Motor neuron (in vitro differentiated cells): ENCODE measurements at regions not wholly inside any gene's neighbourhood (a gene's known extent, or its start where the extent isn't known, plus 50 kb on each side); places are given as distances from the start of the nearest gene placed in this dataset.

Source experiments
- ATAC-seq, 8 experiments: fragments of 200-7000 bp; cut with Tn5 transposase; replicated peaks in 6 of 8; 2 replicates each; pipeline ENCODE4 v1.8.0; 2021; ENCODE audit warnings: mild to moderate bottlenecking in 8 of 8, moderate library complexity in 8 of 8
- H3K27ac ChIP-seq, 2 donors: fragments of 250-450 bp; sonication (Bioruptor Pico); 2 replicates each; pipeline ENCODE4 v1.9.0; 2021; ENCODE audit warnings: antibody characterized with exemption in 2 of 2, mild to moderate bottlenecking in 2 of 2, moderate library complexity in 1 of 2
- H3K4me1 ChIP-seq, 2 donors: fragments of 250-450 bp; sonication (Bioruptor Pico); replicated peaks in 1 of 2; 2 replicates each; pipeline ENCODE4 v1.6.1; 2021; ENCODE audit warnings: antibody characterized with exemption in 2 of 2, mild to moderate bottlenecking in 2 of 2, moderate library complexity in 1 of 2
- H3K4me3 ChIP-seq, 5 donors: fragments of 250-450 bp; sonication (Bioruptor Pico); 2 replicates each; pipeline ENCODE4 v1.9.0; 2021; ENCODE audit warnings: antibody characterized with exemption in 5 of 5, mild to moderate bottlenecking in 5 of 5, moderate library complexity in 4 of 5
- WGBS, 10 experiments: fragments of 450-650 bp; shearing (Covaris generic); methylation state at CpG; one replicate each; pipeline ENCODE4 v1.0.0; 2022; 5-methylcytosine and 5-hydroxymethylcytosine counted together
- in situ Hi-C, 9 experiments: fragments of 400-800 bp; cut with MboI; loops; one replicate each; pipeline ENCODE4 v1.15.0; 2021; ENCODE audit warnings: low sequenced_read_pairs in 9 of 9, low pct_unique_long_range_greater_than_20kb in 2 of 9; ENCODE audit not compliant: unreplicated experiment in 9 of 9

DNA sequence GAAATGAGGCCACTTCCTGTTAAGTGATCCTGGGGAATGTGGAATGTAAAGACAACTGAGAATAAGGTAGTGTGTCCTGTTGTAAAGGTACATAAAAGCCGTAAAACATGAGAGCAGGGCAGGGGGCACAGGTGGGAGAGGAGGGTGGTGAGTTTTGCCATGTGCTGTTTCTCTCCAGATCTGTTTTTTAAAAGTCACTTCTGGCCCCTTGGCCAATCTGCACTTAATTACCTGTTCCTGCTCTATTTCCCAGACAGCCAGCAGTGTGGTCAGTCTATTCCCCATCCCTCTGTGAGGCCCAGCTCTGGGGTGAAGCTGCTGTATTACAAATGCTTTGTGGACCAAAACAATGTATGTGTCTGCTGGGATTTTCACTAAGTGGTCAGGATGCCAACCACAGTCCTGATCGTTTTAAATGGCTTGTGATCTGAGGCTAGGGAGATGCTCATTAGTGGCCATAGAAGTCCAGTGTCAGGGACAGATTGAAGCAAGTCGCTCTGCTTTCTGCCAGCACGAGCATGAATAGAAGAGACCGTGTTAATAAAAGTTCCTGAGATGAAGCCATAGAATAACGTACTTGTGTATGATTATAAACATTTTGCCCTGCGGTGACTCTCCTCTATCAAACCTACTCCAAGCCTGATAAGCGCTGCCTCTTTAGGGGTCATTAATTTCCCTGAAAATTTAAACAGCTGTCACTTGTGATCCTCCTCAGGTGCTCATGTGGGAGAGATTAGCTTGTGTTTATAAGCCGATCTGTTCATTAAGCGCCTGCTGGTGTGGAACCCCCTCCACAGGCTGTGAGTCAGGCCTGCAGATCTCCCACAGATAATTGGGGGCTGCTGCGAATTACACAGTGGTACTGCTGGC, 111.8 kb upstream of the CENPW start:
- Histone ChIP-seq H3K27ac (no peak overlapping the region), H3K4me3 (no peak overlapping the region), H3K4me1 (peaks cover 3 to 5% of the 10 kb centered on the region in 2 donors)
- in situ Hi-C loops, result no loop called here
- 73 to 94% (median 84%) methylated on average over 2 to 11 of the region's 11 CpGs; no CpG with 5 or more reads in 3 of the 10 experiments for WGBS, 10 experiments
- peak in 3 of 8 experiments; percentile 18 to 35 (median 25) for ATAC-seq

DNA sequence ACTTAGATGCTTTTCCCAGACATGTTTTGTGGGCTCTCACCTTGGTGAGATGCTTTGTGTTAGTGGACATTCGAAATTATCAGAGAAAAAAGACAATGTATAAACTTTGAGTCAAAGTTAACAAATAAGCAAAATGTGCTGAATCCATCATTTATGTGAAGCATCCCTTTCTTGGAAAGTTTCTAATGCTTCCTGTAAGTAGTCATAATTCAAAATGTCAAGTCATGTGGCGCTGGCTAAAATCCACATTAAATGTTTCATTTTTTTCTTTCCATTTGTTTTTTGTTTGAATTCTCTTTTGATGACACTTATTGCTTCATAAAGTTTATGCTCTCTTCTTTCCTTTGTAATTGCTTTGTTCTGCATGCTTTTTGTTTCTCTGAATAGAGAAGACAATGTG, 107.2 kb upstream of the CENPW start:
- in situ Hi-C loops, result no loop called here
- Histone ChIP-seq H3K4me1 (peaks cover 3 to 5% of the 10 kb centered on the region in 2 donors), H3K4me3 (no peak overlapping the region), H3K27ac (no peak overlapping the region)
- peak in 2 of 8 experiments; percentile 33 to 39 for ATAC-seq
- whole genome bisulfite sequencing, 10 experiments, result 13 to 94% (median 63%) methylated on average over 1 to 2 of the region's 2 CpGs; no CpG with 5 or more reads in 1 of the 10 experiments

DNA sequence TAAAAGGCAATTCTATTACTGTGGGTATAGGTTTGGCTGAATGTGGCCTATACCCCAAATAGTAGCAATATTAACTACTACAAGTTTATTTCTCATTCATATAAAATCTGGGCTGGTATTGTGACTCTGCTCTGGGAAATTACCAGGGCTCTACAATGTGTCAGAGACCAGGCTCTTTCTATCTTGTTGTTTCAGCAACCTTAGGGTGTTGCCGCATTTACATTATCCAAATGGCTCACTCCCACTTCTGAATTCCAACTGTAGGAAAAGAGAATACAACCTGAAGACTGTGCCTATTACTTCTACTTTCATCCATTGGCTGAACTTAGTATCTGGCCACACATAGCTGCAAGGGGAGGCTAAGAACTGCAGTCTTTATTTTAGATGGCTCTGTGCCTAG, 106.7 kb upstream of the CENPW start:
- H3K4me3 ChIP-seq, result no peak overlapping the region
- H3K27ac ChIP-seq, result no peak overlapping the region
- peaks cover under 1 to 2% of the 10 kb centered on the region in 2 donors for H3K4me1 ChIP-seq
- ATAC-seq, result peak in 2 of 8 experiments; percentile 88 to 98
- in situ Hi-C loops, result no loop called here
- WGBS, 10 experiments, result 89 to 100% (median 100%) methylated on average over 1 of the region's 1 CpG; no CpG with 5 or more reads in 5 of the 10 experiments

- H3K4me3 ChIP-seq, result no peak overlapping the region
- no peak for ATAC-seq
- H3K27ac ChIP-seq, result no peak overlapping the region
- H3K4me1 ChIP-seq, result no peaks in the 10 kb centered on the region
- in situ Hi-C loops, result no loop called here
- 89 to 100% (median 100%) methylated on average over 1 of the region's 1 CpG; no CpG with 5 or more reads in 2 of the 10 experiments for WGBS, 10 experiments
These were observed 104.6 kb upstream of the CENPW start for GRCh38 chr6:126235363-126235762.

GRCh38 chr6:126245077-126245476, 94.8 kb upstream of the CENPW start:
- ATAC-seq, result peak in 3 of 8 experiments; percentile 56 to 91 (median 89)
- H3K4me1 ChIP-seq, result no peaks in the 10 kb centered on the region
- 0 to 71% (median 39%) methylated on average over 1 of the region's 1 CpG for WGBS, 10 experiments
- in situ Hi-C loops, result no loop called here
- H3K27ac ChIP-seq, result no peak overlapping the region
- H3K4me3 ChIP-seq, result no peak overlapping the region

DNA sequence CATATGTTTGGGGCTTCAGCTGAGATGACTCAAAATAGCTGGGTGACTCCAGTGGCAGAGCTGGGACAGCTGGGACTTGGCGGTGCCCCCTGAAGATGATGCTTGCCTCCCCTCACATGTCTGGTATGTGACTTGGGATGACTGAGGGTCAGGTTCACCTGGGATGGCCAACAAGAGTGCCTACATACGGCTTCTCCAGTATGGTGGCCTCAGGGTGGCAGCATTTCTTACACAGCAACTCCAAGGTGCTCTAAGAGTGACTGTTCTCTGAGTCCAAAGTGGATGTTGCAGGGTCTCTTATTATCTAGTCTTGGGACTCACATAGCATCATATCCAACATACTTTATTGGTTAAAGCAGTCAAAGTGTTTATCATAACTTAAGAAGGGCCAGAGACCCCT, 87.8 kb upstream of the CENPW start:
- 40 to 100% (median 60%) methylated on average over 1 of the region's 2 CpGs; no CpG with 5 or more reads in 5 of the 10 experiments for WGBS, 10 experiments
- in situ Hi-C loops, result no loop called here
- peaks cover 0 to 2% of the 10 kb centered on the region in 2 donors for H3K4me1 ChIP-seq
- no peak overlapping the region for H3K27ac ChIP-seq
- ATAC-seq, result no peak
- H3K4me3 ChIP-seq, result no peak overlapping the region

- 59 to 100% (median 83%) methylated on average over 1 to 2 of the region's 2 CpGs; no CpG with 5 or more reads in 4 of the 10 experiments for WGBS, 10 experiments
- Histone ChIP-seq H3K4me3 (no peak overlapping the region), H3K27ac (no peak overlapping the region), H3K4me1 (peaks cover 0 to 2% of the 10 kb centered on the region in 2 donors)
- peak in 4 of 8 experiments; percentile 23 to 99 (median 74) for ATAC-seq
- in situ Hi-C loops, result no loop called here
These were observed 86.5 kb upstream of the CENPW start for GRCh38 chr6:126253431-126253830.

DNA sequence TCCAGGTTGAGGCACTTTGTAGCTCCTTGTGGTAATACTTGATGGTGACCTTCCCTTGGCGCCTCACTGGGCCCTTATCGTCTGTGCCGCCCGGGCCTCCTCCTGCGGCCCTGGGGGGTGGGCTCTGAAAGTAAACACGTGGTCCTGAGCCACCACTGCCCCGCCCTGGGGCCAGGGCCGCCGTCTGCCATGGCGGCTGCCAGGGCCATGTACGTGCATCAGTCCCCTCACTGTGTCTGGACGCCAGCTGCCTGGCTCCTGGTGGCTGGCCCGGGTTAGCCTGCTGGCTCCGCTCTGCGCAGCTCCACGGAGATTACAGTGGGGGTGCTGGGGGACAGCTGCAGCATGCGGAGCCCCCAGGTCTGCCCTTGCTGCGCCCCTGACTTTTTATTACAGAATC, 81.8 kb upstream of the CENPW start:
- Histone ChIP-seq H3K4me3 (no peak overlapping the region), H3K27ac (no peak overlapping the region), H3K4me1 (peaks cover 0 to 2% of the 10 kb centered on the region in 2 donors)
- in situ Hi-C loops, result no loop called here
- 81 to 100% (median 100%) methylated on average over 1 to 16 of the region's 18 CpGs; no CpG with 5 or more reads in 3 of the 10 experiments for WGBS, 10 experiments
- ATAC-seq, result no peak

DNA sequence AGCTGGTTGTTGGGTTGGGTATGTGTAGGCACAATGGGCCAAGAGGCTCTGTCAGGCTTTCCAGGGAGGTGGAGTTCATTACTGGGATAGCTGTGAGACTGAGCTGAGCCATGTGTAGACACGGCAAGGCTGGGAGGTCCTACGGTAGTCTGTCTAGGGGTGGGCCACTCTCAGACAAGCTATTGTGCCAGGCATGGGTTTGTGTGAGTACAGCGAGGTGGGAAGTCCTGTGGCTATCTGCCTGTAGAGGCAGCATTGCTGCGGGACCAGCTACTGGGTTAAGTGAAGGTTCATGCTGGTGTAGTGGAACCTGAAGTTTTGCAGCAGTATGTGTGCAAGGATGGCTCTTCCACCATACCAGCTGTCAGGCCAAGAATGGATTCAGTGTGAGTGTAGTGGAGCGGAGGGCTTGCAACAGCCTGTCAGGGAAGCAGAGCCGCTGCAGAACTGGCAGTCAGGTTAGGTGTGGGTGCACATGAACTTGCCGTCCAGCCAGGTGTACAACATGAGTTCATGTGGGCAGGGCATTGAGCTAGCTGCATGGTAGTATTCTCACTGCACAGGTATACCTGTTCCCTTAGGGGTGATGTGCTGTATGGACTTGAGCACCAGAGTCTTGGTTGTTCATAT, 78.0 kb upstream of the CENPW start:
- no peak for ATAC-seq
- in situ Hi-C loops, result no loop called here
- Histone ChIP-seq H3K4me1 (no peaks in the 10 kb centered on the region), H3K27ac (no peak overlapping the region), H3K4me3 (no peak overlapping the region)
- WGBS, 10 experiments, result 90 to 100% (median 94%) methylated on average over 1 to 4 of the region's 7 CpGs; no CpG with 5 or more reads in 5 of the 10 experiments

DNA sequence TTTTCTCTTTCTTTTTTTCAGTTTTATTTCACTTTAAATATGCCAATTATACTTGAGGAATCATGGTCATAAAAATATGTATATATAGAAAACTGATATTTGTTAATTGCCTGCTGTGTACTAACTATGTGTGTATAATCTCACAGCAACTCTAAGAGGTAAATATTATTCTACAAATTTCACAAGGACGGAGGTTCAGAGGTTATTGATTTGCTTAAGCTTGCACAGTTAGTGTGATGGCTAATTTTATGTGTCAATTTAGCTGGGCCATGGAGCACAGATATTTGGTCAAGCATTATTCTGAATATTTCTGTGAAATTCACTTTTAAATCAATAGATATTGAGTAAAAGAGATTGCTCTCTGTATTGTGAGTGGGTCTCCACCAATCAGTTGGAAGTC, 75.7 kb upstream of the CENPW start:
- ATAC-seq, result no peak
- H3K4me3 ChIP-seq, result no peak overlapping the region
- H3K27ac ChIP-seq, result no peak overlapping the region
- WGBS, 10 experiments, result 30 to 100% (median 86%) methylated on average over 1 of the region's 1 CpG; no CpG with 5 or more reads in 2 of the 10 experiments
- in situ Hi-C loops, result no loop called here
- H3K4me1 ChIP-seq, result no peaks in the 10 kb centered on the region

GRCh38 chr6:126266664-126267063, 73.3 kb upstream of the CENPW start:
- in situ Hi-C loops, result no loop called here
- H3K4me1 ChIP-seq, result no peaks in the 10 kb centered on the region
- H3K27ac ChIP-seq, result no peak overlapping the region
- 12 to 100% (median 71%) methylated on average over 1 of the region's 1 CpG for WGBS, 10 experiments
- no peak overlapping the region for H3K4me3 ChIP-seq
- no peak for ATAC-seq

DNA sequence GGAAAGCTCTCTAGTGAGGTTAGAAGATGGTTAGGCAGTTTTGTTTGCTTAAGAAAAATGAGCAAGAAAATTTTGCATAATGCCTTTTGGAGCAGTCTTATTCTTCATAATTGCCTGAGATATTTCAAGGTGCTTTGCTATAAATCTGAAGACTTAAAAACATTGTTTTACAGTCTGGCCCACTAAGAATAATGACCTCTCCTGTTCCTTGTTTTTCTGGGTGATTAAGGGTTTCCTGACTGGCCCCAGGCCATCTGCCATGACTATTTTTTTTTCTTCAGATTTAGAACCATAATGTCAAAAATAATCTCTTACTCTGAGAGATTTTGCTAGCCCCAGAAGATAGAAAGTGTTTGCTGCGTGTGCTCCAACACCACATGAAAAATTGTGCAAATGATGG, 72.3 kb upstream of the CENPW start:
- no peak overlapping the region for H3K27ac ChIP-seq
- no peak for ATAC-seq
- H3K4me3 ChIP-seq, result no peak overlapping the region
- WGBS, 10 experiments, result 10 to 100% (median 94%) methylated on average over 1 of the region's 1 CpG; no CpG with 5 or more reads in 4 of the 10 experiments
- in situ Hi-C loops, result no loop called here
- no peaks in the 10 kb centered on the region for H3K4me1 ChIP-seq

- Histone ChIP-seq H3K4me1 (no peaks in the 10 kb centered on the region), H3K4me3 (no peak overlapping the region), H3K27ac (no peak overlapping the region)
- ATAC-seq, result no peak
- in situ Hi-C loops, result no loop called here
- WGBS, 10 experiments, result 34 to 100% (median 83%) methylated on average over 1 to 2 of the region's 2 CpGs; no CpG with 5 or more reads in 2 of the 10 experiments
These were observed 71.8 kb upstream of the CENPW start for GRCh38 chr6:126268092-126268491.
